ENCODE measurements at regions not wholly inside any gene's neighbourhood (a gene's known extent, or its start where the extent isn't known, plus 50 kb on each side); places are given as distances from the start of the nearest gene placed in this dataset.

GRCh38 chr1:3954170-3955169 lies 54.4 kb upstream of the C1orf174 start:
- DNase-seq = no peak

GRCh38 chr1:3955196-3955772 lies 55.2 kb upstream of the C1orf174 start:
- no peak for DNase-seq

GRCh38 chr1:3956527-3957170 lies 56.6 kb upstream of the C1orf174 start:
- no peak for DNase-seq

- no peak for DNase-seq
Observed at GRCh38 chr1:3959361-3959760, 59.3 kb upstream of the C1orf174 start.

- DNase-seq = no peak
Observed at GRCh38 chr1:3963554-3963953, 63.5 kb upstream of the C1orf174 start.

- no peak for DNase-seq
Observed at GRCh38 chr1:3965693-3966092, 65.6 kb upstream of the C1orf174 start.

GRCh38 chr1:3968851-3969250 lies 68.8 kb upstream of the C1orf174 start:
- no peak for DNase-seq

GRCh38 chr1:3971981-3972380 lies 71.9 kb upstream of the C1orf174 start:
- DNase-seq = no peak

- DNase-seq = no peak
Observed at GRCh38 chr1:3975903-3976630, 76.0 kb upstream of the C1orf174 start.

GRCh38 chr1:3976821-3977220 lies 76.7 kb upstream of the C1orf174 start:
- no peak for DNase-seq

- DNase-seq = no peak
Observed at GRCh38 chr1:3978196-3978989, 78.3 kb upstream of the C1orf174 start.

GRCh38 chr1:3978990-3979325 lies 78.9 kb upstream of the C1orf174 start:
- no peak for DNase-seq

GRCh38 chr1:3981261-3981660 lies 81.2 kb upstream of the C1orf174 start:
- DNase-seq = no peak

GRCh38 chr1:3981746-3982505 lies 81.9 kb upstream of the C1orf174 start:
- no peak for DNase-seq

- DNase-seq = no peak
Observed at GRCh38 chr1:3983181-3983580, 83.1 kb upstream of the C1orf174 start.

GRCh38 chr1:3984586-3984985 lies 84.5 kb upstream of the C1orf174 start:
- DNase-seq = no peak

GRCh38 chr1:3986686-3987218 lies 86.7 kb upstream of the C1orf174 start:
- no peak for DNase-seq

- no peak for DNase-seq
Observed at GRCh38 chr1:3987669-3988235, 87.7 kb upstream of the C1orf174 start.

- no peak for DNase-seq
Observed at GRCh38 chr1:3988431-3988830, 88.4 kb upstream of the C1orf174 start.

- no peak for DNase-seq
Observed at GRCh38 chr1:3989465-3989864, 89.4 kb upstream of the C1orf174 start.

- DNase-seq = no peak
Observed at GRCh38 chr1:3992103-3992556, 92.1 kb upstream of the C1orf174 start.

All from NCI-H1694 treated with DMSO at 0.1 percent for 48 hours (cell line).